HG03575 (cell line): ENCODE measurements at regions not wholly inside any gene's neighbourhood (a gene's known extent, or its start where the extent isn't known, plus 50 kb on each side); places are given as distances from the start of the nearest gene placed in this dataset.
"Not testable (repeated sequence)": the region's sequence is repeated elsewhere in the genome, so short reads cannot be mapped to it uniquely, and the experiment has no call there.

Experiments
- ATAC-seq: cut with Tn5 transposase; IDR thresholded peaks from one replicate; pipeline ENCODE4 v1.9.1; 2021; ENCODE audit not compliant: unreplicated experiment, insufficient number of reproducible peaks, low FRiP score; ENCODE audit errors: extremely low read depth

- not testable (repeated sequence) for ATAC-seq
Measured at GRCh38 chr3:144620236-144620635, 648.6 kb downstream of the DIPK2A start.

GRCh38 chr3:144622845-144623244 lies 651.2 kb downstream of the DIPK2A start:
- ATAC-seq: no peak

GRCh38 chr3:144624656-144625055 lies 653.0 kb downstream of the DIPK2A start:
- ATAC-seq: no peak

GRCh38 chr3:144626835-144627234 lies 655.2 kb downstream of the DIPK2A start:
- no peak for ATAC-seq

- ATAC-seq: no peak
Measured at GRCh38 chr3:144629381-144629780, 657.8 kb downstream of the DIPK2A start.

- no peak for ATAC-seq
Measured at GRCh38 chr3:144636833-144637232, 665.2 kb downstream of the DIPK2A start.

- ATAC-seq: no peak
Measured at GRCh38 chr3:144638009-144638408, 666.4 kb downstream of the DIPK2A start.

GRCh38 chr3:144643771-144644198 lies 672.2 kb downstream of the DIPK2A start:
- no peak for ATAC-seq

- ATAC-seq: no peak
Measured at GRCh38 chr3:144645300-144645699, 673.7 kb downstream of the DIPK2A start.

- ATAC-seq: no peak
Measured at GRCh38 chr3:144650380-144650779, 678.8 kb downstream of the DIPK2A start.

- no peak for ATAC-seq
Measured at GRCh38 chr3:144652573-144652972, 681.0 kb downstream of the DIPK2A start.

- ATAC-seq: no peak
Measured at GRCh38 chr3:144655423-144655822, 683.8 kb downstream of the DIPK2A start.

GRCh38 chr3:144660186-144660585 lies 688.6 kb downstream of the DIPK2A start:
- ATAC-seq: no peak

GRCh38 chr3:144662729-144663128 lies 691.1 kb downstream of the DIPK2A start:
- no peak for ATAC-seq

- ATAC-seq: no peak
Measured at GRCh38 chr3:144663456-144664436, 692.1 kb downstream of the DIPK2A start.

GRCh38 chr3:144665567-144666053 lies 694.0 kb downstream of the DIPK2A start:
- ATAC-seq: no peak

- no peak for ATAC-seq
Measured at GRCh38 chr3:144670571-144670970, 698.9 kb downstream of the DIPK2A start.

- no peak for ATAC-seq
Measured at GRCh38 chr3:144677103-144677502, 705.5 kb downstream of the DIPK2A start.

- no peak for ATAC-seq
Measured at GRCh38 chr3:144683065-144683464, 711.4 kb downstream of the DIPK2A start.

- ATAC-seq: no peak
Measured at GRCh38 chr3:144687862-144688261, 716.2 kb downstream of the DIPK2A start.
